ENCODE measurements at regions not wholly inside any gene's neighbourhood (a gene's known extent, or its start where the extent isn't known, plus 50 kb on each side); places are given as distances from the start of the nearest gene placed in this dataset.
"Not testable (repeated sequence)": the region's sequence is repeated elsewhere in the genome, so short reads cannot be mapped to it uniquely, and the experiment has no call there.

- Histone ChIP-seq H3K27me3 (no peaks in the 10 kb centered on the region), H3K9me3 (no peaks in the 10 kb centered on the region), H3K36me3 (no peaks in the 10 kb centered on the region), H3K27ac (peak overlapping the region; percentile 76 to 84 (median 78)), H3K4me1 (no peaks in the 10 kb centered on the region), H3K4me3 (no peak overlapping the region)
- TF ChIP-seq, protein P1, sequence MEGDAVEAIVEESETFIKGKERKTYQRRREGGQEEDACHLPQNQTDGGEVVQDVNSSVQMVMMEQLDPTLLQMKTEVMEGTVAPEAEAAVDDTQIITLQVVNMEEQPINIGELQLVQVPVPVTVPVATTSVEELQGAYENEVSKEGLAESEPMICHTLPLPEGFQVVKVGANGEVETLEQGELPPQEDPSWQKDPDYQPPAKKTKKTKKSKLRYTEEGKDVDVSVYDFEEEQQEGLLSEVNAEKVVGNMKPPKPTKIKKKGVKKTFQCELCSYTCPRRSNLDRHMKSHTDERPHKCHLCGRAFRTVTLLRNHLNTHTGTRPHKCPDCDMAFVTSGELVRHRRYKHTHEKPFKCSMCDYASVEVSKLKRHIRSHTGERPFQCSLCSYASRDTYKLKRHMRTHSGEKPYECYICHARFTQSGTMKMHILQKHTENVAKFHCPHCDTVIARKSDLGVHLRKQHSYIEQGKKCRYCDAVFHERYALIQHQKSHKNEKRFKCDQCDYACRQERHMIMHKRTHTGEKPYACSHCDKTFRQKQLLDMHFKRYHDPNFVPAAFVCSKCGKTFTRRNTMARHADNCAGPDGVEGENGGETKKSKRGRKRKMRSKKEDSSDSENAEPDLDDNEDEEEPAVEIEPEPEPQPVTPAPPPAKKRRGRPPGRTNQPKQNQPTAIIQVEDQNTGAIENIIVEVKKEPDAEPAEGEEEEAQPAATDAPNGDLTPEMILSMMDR (IDR thresholded peaks at IDR 0.05 in 4 of 5, conservative IDR thresholded peaks at IDR 0.05 in 1 of 5): no peak
- DNase-seq (peak in 1 of 2 donors; percentile 37), ATAC-seq (peak; percentile 18 to 52)
- in situ Hi-C loops (cut with MboI; ENCODE audit: low sequenced_read_pairs in 4 of 4) (no loop called here), intact Hi-C loops (cut with DNase I; ENCODE audit: low total_unique reads) (loop anchor here (2.0 to 10.0 kb wide), 2 partner anchors 25 to 123 kb away; no protein-coding TSS in a partner anchor)
Measured at GRCh38 chrX:150088042-150088441, 149.8 kb upstream of the EOLA2 start.

GRCh38 chrX:150088766-150089518 is 150.7 kb upstream of the EOLA2 start:
- Histone ChIP-seq H3K27ac (peak overlapping the region; percentile 76 to 84 (median 78)), H3K9me3 (no peaks in the 10 kb centered on the region), H3K4me1 (no peaks in the 10 kb centered on the region), H3K36me3 (no peaks in the 10 kb centered on the region), H3K27me3 (no peaks in the 10 kb centered on the region), H3K4me3 (no peak overlapping the region)
- intact Hi-C loops (cut with DNase I; ENCODE audit: low total_unique reads) (loop anchor here (2.0 to 10.0 kb wide), 2 partner anchors 26 to 124 kb away; no protein-coding TSS in a partner anchor), in situ Hi-C loops (cut with MboI; ENCODE audit: low sequenced_read_pairs in 4 of 4) (no loop called here)
- ATAC-seq (peak; percentile 95 to 98), DNase-seq (peak; percentile 32 to 63)
- TF ChIP-seq, protein P1 (IDR thresholded peaks at IDR 0.05 in 4 of 5, conservative IDR thresholded peaks at IDR 0.05 in 1 of 5): peak in 1 of 5 experiments; percentile 15
- no peak for TF ChIP-seq POLR2A (IDR thresholded peaks at IDR 0.05)

GRCh38 chrX:150091300-150091699 is 153.0 kb upstream of the EOLA2 start:
- H3K4me3 ChIP-seq; H3K9me3 ChIP-seq; intact Hi-C loops (cut with DNase I; ENCODE audit: low total_unique reads); H3K27ac ChIP-seq; ATAC-seq; H3K4me1 ChIP-seq; H3K36me3 ChIP-seq; H3K27me3 ChIP-seq; in situ Hi-C loops (cut with MboI; ENCODE audit: low sequenced_read_pairs in 4 of 4); DNase-seq: not testable (repeated sequence)

DNA sequence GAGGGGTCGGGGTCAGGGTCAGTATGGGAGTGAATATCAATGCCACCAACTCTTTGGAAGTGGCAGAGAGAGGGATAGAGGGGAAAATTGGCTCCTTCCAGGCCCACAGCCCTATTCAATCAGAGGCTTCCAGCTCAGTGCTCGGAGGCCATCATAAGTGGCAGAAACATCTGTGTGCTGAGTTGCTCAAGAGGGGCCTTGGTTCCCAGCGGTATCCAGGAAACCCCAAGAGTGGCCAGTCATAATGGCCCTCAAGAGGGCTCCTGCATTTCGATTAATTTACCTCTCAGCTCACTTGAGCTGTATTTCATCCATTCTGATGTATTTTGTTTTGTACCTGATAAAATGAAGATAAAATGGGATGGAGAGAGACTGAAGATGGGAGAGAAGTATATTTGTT is 154.3 kb upstream of the EOLA2 start:
- DNase-seq (no peak), ATAC-seq (no peak)
- TF ChIP-seq POLR2A (IDR thresholded peaks at IDR 0.05): no peak
- TF ChIP-seq, protein P1 (IDR thresholded peaks at IDR 0.05 in 4 of 5, conservative IDR thresholded peaks at IDR 0.05 in 1 of 5): no peak
- H3K4me1 ChIP-seq: no peaks in the 10 kb centered on the region
- in situ Hi-C loops (cut with MboI; ENCODE audit: low sequenced_read_pairs in 4 of 4): no loop called here
- H3K27ac ChIP-seq: no peak overlapping the region
- no peaks in the 10 kb centered on the region for H3K9me3 ChIP-seq
- H3K27me3 ChIP-seq: no peaks in the 10 kb centered on the region
- no peak overlapping the region for H3K4me3 ChIP-seq
- intact Hi-C loops (cut with DNase I; ENCODE audit: low total_unique reads): no loop called here
- H3K36me3 ChIP-seq: no peaks in the 10 kb centered on the region

- in situ Hi-C loops (cut with MboI; ENCODE audit: low sequenced_read_pairs in 4 of 4): no loop called here
- no peaks in the 10 kb centered on the region for H3K36me3 ChIP-seq
- peak in 1 of 2 donors; percentile 48 for DNase-seq
- no peaks in the 10 kb centered on the region for H3K9me3 ChIP-seq
- H3K27me3 ChIP-seq: no peaks in the 10 kb centered on the region
- no peak overlapping the region for H3K27ac ChIP-seq
- no peaks in the 10 kb centered on the region for H3K4me1 ChIP-seq
- intact Hi-C loops (cut with DNase I; ENCODE audit: low total_unique reads): no loop called here
- no peak overlapping the region for H3K4me3 ChIP-seq
- TF ChIP-seq, protein P1 (IDR thresholded peaks at IDR 0.05 in 4 of 5, conservative IDR thresholded peaks at IDR 0.05 in 1 of 5): no peak
- TF ChIP-seq POLR2A (IDR thresholded peaks at IDR 0.05): no peak
- peak in 1 of 2 donors; percentile 72 for ATAC-seq
Measured at GRCh38 chrX:150094375-150094774, 156.1 kb upstream of the EOLA2 start.

Data from gastrocnemius medialis (tissue), 4 donors.